HEK293 (cell line): ENCODE measurements at regions not wholly inside any gene's neighbourhood (a gene's known extent, or its start where the extent isn't known, plus 50 kb on each side); places are given as distances from the start of the nearest gene placed in this dataset.

ENCODE experiments used
- CTCF ChIP-seq: fragments of 450-650 bp; formaldehyde crosslinking; IDR thresholded peaks from 2 replicates; pipeline ENCODE4 v1.5.1; 2016; ENCODE audit warnings: missing biosample characterization, missing genetic modification characterization
- TCF7L2 ChIP-seq: IDR thresholded peaks from 2 replicates; pipeline ENCODE4 v1.6.1; 2011; ENCODE audit warnings: low read depth, mild to moderate bottlenecking, inconsistent platforms, low read length, moderate library complexity, borderline replicate concordance
- ZFP41 ChIP-seq: fragments of 450-650 bp; formaldehyde crosslinking; IDR thresholded peaks from 2 replicates; pipeline ENCODE4 v1.5.1; 2016; ENCODE audit warnings: missing biosample characterization, missing genetic modification characterization, borderline replicate concordance
- ZNF121 ChIP-seq: fragments of 450-650 bp; formaldehyde crosslinking; IDR thresholded peaks from 2 replicates; pipeline ENCODE4 v1.5.1; 2016; ENCODE audit warnings: missing biosample characterization, missing genetic modification characterization
- ZNF394 ChIP-seq: fragments of 450-650 bp; formaldehyde crosslinking; IDR thresholded peaks from 2 replicates; pipeline ENCODE4 v1.5.1; 2016; ENCODE audit warnings: missing biosample characterization, missing genetic modification characterization, mild to moderate bottlenecking, moderate library complexity, borderline replicate concordance
- TF ChIP-seq, protein P1 (sequence below): fragments of 450-650 bp; formaldehyde crosslinking; IDR thresholded peaks from 2 replicates; pipeline ENCODE4 v1.5.1; 2016; ENCODE audit warnings: missing biosample characterization, missing genetic modification characterization, borderline replicate concordance

- TF ChIP-seq CTCF (tag by site-specific recombination) (no peak), ZFP41 (tag by site-specific recombination) (no peak), TCF7L2 (no peak), ZNF394 (tag by site-specific recombination) (no peak), ZNF121 (tag by site-specific recombination) (no peak)
- TF ChIP-seq, protein P1, sequence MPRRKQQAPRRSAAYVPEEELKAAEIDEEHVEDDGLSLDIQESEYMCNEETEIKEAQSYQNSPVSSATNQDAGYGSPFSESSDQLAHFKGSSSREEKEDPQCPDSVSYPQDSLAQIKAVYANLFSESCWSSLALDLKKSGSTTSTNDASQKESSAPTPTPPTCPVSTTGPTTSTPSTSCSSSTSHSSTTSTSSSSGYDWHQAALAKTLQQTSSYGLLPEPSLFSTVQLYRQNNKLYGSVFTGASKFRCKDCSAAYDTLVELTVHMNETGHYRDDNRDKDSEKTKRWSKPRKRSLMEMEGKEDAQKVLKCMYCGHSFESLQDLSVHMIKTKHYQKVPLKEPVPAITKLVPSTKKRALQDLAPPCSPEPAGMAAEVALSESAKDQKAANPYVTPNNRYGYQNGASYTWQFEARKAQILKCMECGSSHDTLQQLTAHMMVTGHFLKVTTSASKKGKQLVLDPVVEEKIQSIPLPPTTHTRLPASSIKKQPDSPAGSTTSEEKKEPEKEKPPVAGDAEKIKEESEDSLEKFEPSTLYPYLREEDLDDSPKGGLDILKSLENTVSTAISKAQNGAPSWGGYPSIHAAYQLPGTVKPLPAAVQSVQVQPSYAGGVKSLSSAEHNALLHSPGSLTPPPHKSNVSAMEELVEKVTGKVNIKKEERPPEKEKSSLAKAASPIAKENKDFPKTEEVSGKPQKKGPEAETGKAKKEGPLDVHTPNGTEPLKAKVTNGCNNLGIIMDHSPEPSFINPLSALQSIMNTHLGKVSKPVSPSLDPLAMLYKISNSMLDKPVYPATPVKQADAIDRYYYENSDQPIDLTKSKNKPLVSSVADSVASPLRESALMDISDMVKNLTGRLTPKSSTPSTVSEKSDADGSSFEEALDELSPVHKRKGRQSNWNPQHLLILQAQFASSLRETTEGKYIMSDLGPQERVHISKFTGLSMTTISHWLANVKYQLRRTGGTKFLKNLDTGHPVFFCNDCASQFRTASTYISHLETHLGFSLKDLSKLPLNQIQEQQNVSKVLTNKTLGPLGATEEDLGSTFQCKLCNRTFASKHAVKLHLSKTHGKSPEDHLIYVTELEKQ (tag by site-specific recombination): no peak
Measured at GRCh38 chr18:73638709-73639108, 508.9 kb downstream of the FBXO15 start.
